ENCODE measurements at regions not wholly inside any gene's neighbourhood (a gene's known extent, or its start where the extent isn't known, plus 50 kb on each side); places are given as distances from the start of the nearest gene placed in this dataset.

- WGBS, 2 donors: 70 to 73% methylated on average over 2 of the region's 2 CpGs
These were observed 86.9 kb downstream of the FGF9 start for GRCh38 chr13:21757763-21758162.

GRCh38 chr13:21758441-21758840, 87.6 kb downstream of the FGF9 start:
- TF ChIP-seq CTCF (IDR thresholded peaks at IDR 0.05) (no peak), POLR2A (IDR thresholded peaks at IDR 0.05) (no peak)
- DNase-seq (ENCODE audit: low spot score in 2 of 2): no peak
- H3K4me3 ChIP-seq (ENCODE audit: low read depth, poor library complexity, severe bottlenecking): no peak overlapping the region
- intact Hi-C loops (cut with DNase I; ENCODE audit: low total_unique reads): no loop called here
- WGBS, 2 donors: 83 to 85% methylated on average over 5 of the region's 5 CpGs

More at GRCh38 chr13:21757763-21758162, 86.9 kb downstream of the FGF9 start:
- intact Hi-C loops (cut with DNase I; ENCODE audit: low total_unique reads): no loop called here
- no peak overlapping the region for H3K4me3 ChIP-seq (ENCODE audit: low read depth, poor library complexity, severe bottlenecking)
- DNase-seq (ENCODE audit: low spot score in 2 of 2): no peak
- TF ChIP-seq CTCF (IDR thresholded peaks at IDR 0.05): no peak

- TF ChIP-seq POLR2A (IDR thresholded peaks at IDR 0.05) (no peak), CTCF (IDR thresholded peaks at IDR 0.05) (no peak)
- no peak for DNase-seq (ENCODE audit: low spot score in 2 of 2)
- intact Hi-C loops (cut with DNase I; ENCODE audit: low total_unique reads): no loop called here
- 81 to 83% methylated on average over 5 of the region's 5 CpGs for WGBS, 2 donors
- no peak overlapping the region for H3K4me3 ChIP-seq (ENCODE audit: low read depth, poor library complexity, severe bottlenecking)
These were observed 88.6 kb downstream of the FGF9 start for GRCh38 chr13:21759463-21759862.

- intact Hi-C loops (cut with DNase I; ENCODE audit: low total_unique reads): no loop called here
- no peak for TF ChIP-seq POLR2A (IDR thresholded peaks at IDR 0.05)
- TF ChIP-seq CTCF (IDR thresholded peaks at IDR 0.05): no peak
- DNase-seq (ENCODE audit: low spot score in 2 of 2): no peak
- no peak overlapping the region for H3K4me3 ChIP-seq (ENCODE audit: low read depth, poor library complexity, severe bottlenecking)
- 81 to 91% methylated on average over 6 of the region's 6 CpGs for WGBS, 2 donors
These were observed 89.0 kb downstream of the FGF9 start for GRCh38 chr13:21759911-21760310.

- TF ChIP-seq CTCF (IDR thresholded peaks at IDR 0.05): no peak
- WGBS, 2 donors: 80% methylated on average over 5 of the region's 5 CpGs
- intact Hi-C loops (cut with DNase I; ENCODE audit: low total_unique reads): no loop called here
- H3K4me3 ChIP-seq (ENCODE audit: low read depth, poor library complexity, severe bottlenecking): no peak overlapping the region
- DNase-seq (ENCODE audit: low spot score in 2 of 2): no peak
These were observed 90.9 kb downstream of the FGF9 start for GRCh38 chr13:21761770-21762169.

- TF ChIP-seq POLR2A (IDR thresholded peaks at IDR 0.05) (no peak), CTCF (IDR thresholded peaks at IDR 0.05) (no peak)
- no peak for DNase-seq (ENCODE audit: low spot score in 2 of 2)
- no peak overlapping the region for H3K4me3 ChIP-seq (ENCODE audit: low read depth, poor library complexity, severe bottlenecking)
- WGBS, 2 donors: 92 to 96% methylated on average over 8 of the region's 8 CpGs
- intact Hi-C loops (cut with DNase I; ENCODE audit: low total_unique reads): no loop called here
These were observed 91.6 kb downstream of the FGF9 start for GRCh38 chr13:21762512-21762911.

All from lower leg skin (tissue), 4 donors.